ENCODE measurements at regions not wholly inside any gene's neighbourhood (a gene's known extent, or its start where the extent isn't known, plus 50 kb on each side); places are given as distances from the start of the nearest gene placed in this dataset.

- Histone ChIP-seq H3K9ac (ENCODE audit: low read length) (no peak overlapping the region), H3K36me3 (ENCODE audit: low read length) (no peaks in the 10 kb centered on the region), H4K20me1 (ENCODE audit: low read depth, low read length) (no peaks in the 10 kb centered on the region), H3K79me2 (ENCODE audit: insufficient read depth, low read length) (no peaks in the 10 kb centered on the region), H3K27ac (ENCODE audit: low read depth, low read length) (no peak overlapping the region), H3K27me3 (ENCODE audit: low read length) (no peaks in the 10 kb centered on the region), H2AFZ (ENCODE audit: low read depth, low read length, severe bottlenecking) (no peak overlapping the region), H3K4me2 (ENCODE audit: low read depth, low read length, poor library complexity, severe bottlenecking) (no peak overlapping the region), H3K4me3 (ENCODE audit: insufficient read depth, low read length, poor library complexity, severe bottlenecking) (no peak overlapping the region), H3F3A (ENCODE audit: insufficient read depth) (peaks cover 18% of the 10 kb centered on the region), H3K9me3 (ENCODE audit: insufficient read depth, low read length) (no peaks in the 10 kb centered on the region), H3K9me2 (replicated peaks; ENCODE audit: insufficient read depth, low read length) (no peaks in the 10 kb centered on the region)
- no peak for TF ChIP-seq CTCF (IDR thresholded peaks at IDR 0.05; ENCODE audit: insufficient read depth, low read length, poor library complexity, severe bottlenecking)
- TF ChIP-seq EZH2phosphoT487 (conservative IDR thresholded peaks at IDR 0.05; ENCODE audit: low read length) = no peak
Measured at GRCh38 chr22:22400099-22400498, 108.4 kb downstream of the ZNF280B start.

- Histone ChIP-seq H2AFZ (ENCODE audit: low read depth, low read length, severe bottlenecking) (no peak overlapping the region), H3K9me3 (ENCODE audit: insufficient read depth, low read length) (no peaks in the 10 kb centered on the region), H3K27me3 (ENCODE audit: low read length) (no peaks in the 10 kb centered on the region), H3F3A (ENCODE audit: insufficient read depth) (peaks cover 10% of the 10 kb centered on the region), H3K9ac (ENCODE audit: low read length) (no peak overlapping the region), H3K79me2 (ENCODE audit: insufficient read depth, low read length) (no peaks in the 10 kb centered on the region), H3K27ac (ENCODE audit: low read depth, low read length) (no peak overlapping the region), H3K4me3 (ENCODE audit: insufficient read depth, low read length, poor library complexity, severe bottlenecking) (no peak overlapping the region), H4K20me1 (ENCODE audit: low read depth, low read length) (no peaks in the 10 kb centered on the region), H3K9me2 (replicated peaks; ENCODE audit: insufficient read depth, low read length) (no peaks in the 10 kb centered on the region), H3K36me3 (ENCODE audit: low read length) (no peaks in the 10 kb centered on the region), H3K4me2 (ENCODE audit: low read depth, low read length, poor library complexity, severe bottlenecking) (no peak overlapping the region)
- no peak for TF ChIP-seq CTCF (IDR thresholded peaks at IDR 0.05; ENCODE audit: insufficient read depth, low read length, poor library complexity, severe bottlenecking)
Measured at GRCh38 chr22:22400964-22401363, 107.6 kb downstream of the ZNF280B start.

GRCh38 chr22:22401381-22401780 is 107.2 kb downstream of the ZNF280B start:
- Histone ChIP-seq H3K9me2 (replicated peaks; ENCODE audit: insufficient read depth, low read length) (no peaks in the 10 kb centered on the region), H3K27me3 (ENCODE audit: low read length) (no peaks in the 10 kb centered on the region), H4K20me1 (ENCODE audit: low read depth, low read length) (no peaks in the 10 kb centered on the region), H3K4me2 (ENCODE audit: low read depth, low read length, poor library complexity, severe bottlenecking) (no peak overlapping the region), H2AFZ (ENCODE audit: low read depth, low read length, severe bottlenecking) (no peak overlapping the region), H3K36me3 (ENCODE audit: low read length) (no peaks in the 10 kb centered on the region), H3K27ac (ENCODE audit: low read depth, low read length) (no peak overlapping the region), H3K4me3 (ENCODE audit: insufficient read depth, low read length, poor library complexity, severe bottlenecking) (no peak overlapping the region), H3F3A (ENCODE audit: insufficient read depth) (peaks cover 8% of the 10 kb centered on the region; the same call in 1 of the 2 replicates), H3K9ac (ENCODE audit: low read length) (no peak overlapping the region), H3K79me2 (ENCODE audit: insufficient read depth, low read length) (no peaks in the 10 kb centered on the region), H3K9me3 (ENCODE audit: insufficient read depth, low read length) (no peaks in the 10 kb centered on the region)
- no peak for TF ChIP-seq CTCF (IDR thresholded peaks at IDR 0.05; ENCODE audit: insufficient read depth, low read length, poor library complexity, severe bottlenecking)
- no peak for TF ChIP-seq EZH2phosphoT487 (conservative IDR thresholded peaks at IDR 0.05; ENCODE audit: low read length)

GRCh38 chr22:22403306-22403705 is 105.2 kb downstream of the ZNF280B start:
- no peaks in the 10 kb centered on the region for H3K36me3 ChIP-seq (ENCODE audit: low read length)
- TF ChIP-seq EZH2phosphoT487 (conservative IDR thresholded peaks at IDR 0.05; ENCODE audit: low read length) (no peak), CTCF (IDR thresholded peaks at IDR 0.05; ENCODE audit: insufficient read depth, low read length, poor library complexity, severe bottlenecking) (no peak)
- H3K79me2 ChIP-seq (ENCODE audit: insufficient read depth, low read length) = no peaks in the 10 kb centered on the region
- no peak overlapping the region for H3K4me3 ChIP-seq (ENCODE audit: insufficient read depth, low read length, poor library complexity, severe bottlenecking)
- H4K20me1 ChIP-seq (ENCODE audit: low read depth, low read length) = no peaks in the 10 kb centered on the region
- H2AFZ ChIP-seq (ENCODE audit: low read depth, low read length, severe bottlenecking) = no peak overlapping the region
- no peak overlapping the region for H3K9ac ChIP-seq (ENCODE audit: low read length)
- no peak overlapping the region for H3K4me2 ChIP-seq (ENCODE audit: low read depth, low read length, poor library complexity, severe bottlenecking)
- H3F3A ChIP-seq (ENCODE audit: insufficient read depth) = peaks cover 8% of the 10 kb centered on the region; the same call in 1 of the 2 replicates
- H3K27me3 ChIP-seq (ENCODE audit: low read length) = no peaks in the 10 kb centered on the region
- H3K9me2 ChIP-seq (replicated peaks; ENCODE audit: insufficient read depth, low read length) = no peaks in the 10 kb centered on the region
- H3K9me3 ChIP-seq (ENCODE audit: insufficient read depth, low read length) = no peaks in the 10 kb centered on the region
- no peak overlapping the region for H3K27ac ChIP-seq (ENCODE audit: low read depth, low read length)
